Calu3 (cell line): ENCODE measurements at regions not wholly inside any gene's neighbourhood (a gene's known extent, or its start where the extent isn't known, plus 50 kb on each side); places are given as distances from the start of the nearest gene placed in this dataset.
"Not testable (repeated sequence)": the region's sequence is repeated elsewhere in the genome, so short reads cannot be mapped to it uniquely, and the experiment has no call there.

Experiments
- BruUV-seq: library from RNA; stranded (reverse); fragments of 400-500 nt; replicated peaks from 2 replicates; lab custom pipeline; 2021; lab: Mats Ljungman, UMichigan
- CTCF ChIA-PET: fragments of 300-600 bp; sonication (Branson Sonifier 250); formaldehyde crosslinking; loops from one replicate; lab custom pipeline; 2022; ENCODE audit warnings: antibody characterized with exemption; lab: Charles Lee
- DNase-seq: peaks from one replicate; pipeline ENCODE4 v3.0.0; 2022
- H3K27ac Mint-ChIP-seq: one replicate; pipeline ENCODE4 v1.8.0; 2022; ENCODE audit warnings: mixed read lengths; ENCODE audit not compliant: unreplicated experiment
- H3K27me3 Mint-ChIP-seq: one replicate; pipeline ENCODE4 v1.8.0; 2022; ENCODE audit warnings: mixed read lengths; ENCODE audit not compliant: unreplicated experiment
- H3K36me3 Mint-ChIP-seq: one replicate; pipeline ENCODE4 v1.8.0; 2022; ENCODE audit warnings: mild to moderate bottlenecking, moderate library complexity, mixed read lengths; ENCODE audit not compliant: insufficient read depth, unreplicated experiment
- H3K4me1 Mint-ChIP-seq: one replicate; pipeline ENCODE4 v1.8.0; 2022; ENCODE audit warnings: mild to moderate bottlenecking, low read depth, mixed read lengths; ENCODE audit not compliant: unreplicated experiment
- H3K4me3 Mint-ChIP-seq: one replicate; pipeline ENCODE4 v1.8.0; 2022; ENCODE audit warnings: mild to moderate bottlenecking, low read depth, moderate library complexity, mixed read lengths; ENCODE audit not compliant: unreplicated experiment
- H3K9me3 Mint-ChIP-seq: one replicate; pipeline ENCODE4 v1.8.0; 2022; ENCODE audit warnings: low read depth, mixed read lengths; ENCODE audit not compliant: unreplicated experiment
- CTCF ChIP-seq: fragments of 200-600 bp; IDR thresholded peaks from one replicate; pipeline ENCODE4 v1.8.0; 2022; ENCODE audit warnings: antibody characterized with exemption; ENCODE audit not compliant: unreplicated experiment
- intact Hi-C: fragments of 100-400 bp; cut with micrococcal nuclease; formaldehyde crosslinking; loops from one replicate; pipeline ENCODE4 v1.10.0; 2022; ENCODE audit not compliant: unreplicated experiment

GRCh38 chr14:70259420-70259819, 70.7 kb upstream of the SLC8A3 start:
- Mint-ChIP-seq H3K27me3 (peaks cover 62% of the 10 kb centered on the region), H3K4me3 (no peak overlapping the region), H3K4me1 (no peaks in the 10 kb centered on the region), H3K9me3 (no peaks in the 10 kb centered on the region), H3K36me3 (peaks cover 3% of the 10 kb centered on the region), H3K27ac (no peak overlapping the region)
- no peak for TF ChIP-seq CTCF
- intact Hi-C loops, result loop anchor here (2.0 kb wide), 1 partner anchor 173 kb away; no protein-coding TSS in a partner anchor
- DNase-seq, result no peak
- no TSS peak for BruUV-seq
- CTCF ChIA-PET, result interaction anchor here (0.5 kb wide), 1 partner anchor 666 kb away, joined by 6 read pairs; no protein-coding TSS in a partner anchor

DNA sequence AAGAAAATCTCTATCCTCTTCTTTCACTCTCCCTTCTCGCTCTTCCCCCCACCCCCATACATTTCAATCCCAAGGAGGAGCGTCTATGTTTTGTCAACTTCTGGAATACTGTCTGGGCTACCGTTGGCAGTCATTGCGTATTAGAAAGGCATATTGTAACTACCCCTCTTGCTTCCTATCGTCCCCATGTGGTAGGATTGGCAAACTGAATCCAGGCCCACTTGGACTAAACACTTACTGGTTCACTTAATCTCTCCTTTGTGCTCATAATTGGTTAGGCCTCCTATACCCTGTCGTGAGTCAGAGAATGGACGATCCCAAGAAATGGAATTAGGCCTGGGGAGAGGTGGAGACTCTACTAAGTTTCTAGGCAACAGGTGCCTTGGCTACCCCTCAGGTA, 68.8 kb upstream of the SLC8A3 start:
- Mint-ChIP-seq H3K27ac (no peak overlapping the region), H3K36me3 (peaks cover 5% of the 10 kb centered on the region), H3K9me3 (no peaks in the 10 kb centered on the region), H3K4me3 (no peak overlapping the region), H3K4me1 (no peaks in the 10 kb centered on the region), H3K27me3 (peaks cover 57% of the 10 kb centered on the region)
- DNase-seq, result peak; percentile 68
- CTCF ChIA-PET, result no interaction called here
- peak; percentile 15 for TF ChIP-seq CTCF
- intact Hi-C loops, result loop anchor here (2.0 kb wide), 1 partner anchor 209 kb away; no protein-coding TSS in a partner anchor
- BruUV-seq, result no TSS peak

GRCh38 chr14:70256601-70257000, 67.8 kb upstream of the SLC8A3 start:
- Mint-ChIP-seq H3K36me3 (peaks cover 5% of the 10 kb centered on the region), H3K4me1 (no peaks in the 10 kb centered on the region), H3K4me3 (no peak overlapping the region), H3K9me3 (no peaks in the 10 kb centered on the region), H3K27me3 (peaks cover 57% of the 10 kb centered on the region), H3K27ac (no peak overlapping the region)
- DNase-seq, result no peak
- CTCF ChIA-PET, result no interaction called here
- no peak for TF ChIP-seq CTCF
- no TSS peak for BruUV-seq
- intact Hi-C loops, result loop anchor here (2.0 kb wide), 1 partner anchor 208 kb away; no protein-coding TSS in a partner anchor

- BruUV-seq, H3K36me3 Mint-ChIP-seq, DNase-seq, H3K27ac Mint-ChIP-seq, H3K9me3 Mint-ChIP-seq, H3K4me1 Mint-ChIP-seq, CTCF ChIA-PET: not testable (repeated sequence)
- intact Hi-C loops, result loop anchor here (2.0 kb wide), 1 partner anchor 207 kb away; no protein-coding TSS in a partner anchor
- Mint-ChIP-seq H3K4me3 (peak overlapping the region; percentile 65), H3K27me3 (peaks cover 57% of the 10 kb centered on the region)
These were observed 66.6 kb upstream of the SLC8A3 start for GRCh38 chr14:70255071-70256057.
